ENCODE measurements at regions not wholly inside any gene's neighbourhood (a gene's known extent, or its start where the extent isn't known, plus 50 kb on each side); places are given as distances from the start of the nearest gene placed in this dataset.
"Not testable (repeated sequence)": the region's sequence is repeated elsewhere in the genome, so short reads cannot be mapped to it uniquely, and the experiment has no call there.

DNA sequence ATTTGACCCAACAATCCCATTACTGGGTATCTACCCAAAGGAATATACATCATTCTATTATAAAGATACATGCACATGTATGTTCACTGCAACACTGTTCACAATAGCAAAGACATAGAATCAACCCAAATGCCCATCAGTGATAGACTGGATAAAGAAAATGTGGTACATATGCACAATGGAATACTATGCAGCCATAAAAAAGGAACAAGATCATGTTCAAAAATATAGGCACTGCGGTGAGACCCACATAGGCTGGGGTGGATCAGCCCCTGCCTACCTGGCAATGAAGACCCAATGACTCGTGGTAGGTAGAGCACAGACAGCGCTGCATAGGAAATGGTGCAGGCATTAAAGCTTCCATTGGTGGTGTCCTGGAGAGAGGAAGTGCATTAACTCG, 88.6 kb upstream of the NFIL3 start:
- not testable (repeated sequence) for DNase-seq; H3K4me3 Mint-ChIP-seq; H3K9me3 Mint-ChIP-seq; H3K4me1 Mint-ChIP-seq (ENCODE audit: low read depth); ATAC-seq (replicated peaks in 1 of 2); H3K36me3 Mint-ChIP-seq (ENCODE audit: insufficient read depth in 2 of 2); H3K27ac Mint-ChIP-seq
- peaks cover 28% of the 10 kb centered on the region for H3K27me3 Mint-ChIP-seq (ENCODE audit: low read depth)

DNA sequence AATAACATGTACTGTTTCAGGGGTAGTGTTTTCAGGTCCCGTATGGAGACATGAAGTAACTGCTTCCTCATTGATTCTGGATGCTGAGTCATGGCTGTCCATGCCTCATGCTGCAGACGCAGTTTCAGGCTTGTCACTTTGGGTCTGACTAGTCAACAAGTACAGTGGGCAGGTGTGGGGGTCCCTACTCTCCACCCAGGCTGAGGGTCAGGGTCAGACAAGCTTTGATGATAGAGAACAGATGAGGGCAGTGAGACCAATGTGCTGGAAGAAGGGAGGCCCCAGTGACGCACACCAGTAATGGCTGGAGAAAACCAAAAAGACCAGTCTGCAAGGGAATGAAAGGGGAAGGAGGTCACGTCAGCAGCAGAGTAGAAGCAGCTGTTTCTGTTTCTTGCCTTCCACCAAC, 80.0 kb upstream of the NFIL3 start:
- H3K9me3 Mint-ChIP-seq: no peaks in the 10 kb centered on the region
- H3K27me3 Mint-ChIP-seq (ENCODE audit: low read depth): peaks cover 17% of the 10 kb centered on the region
- ATAC-seq (replicated peaks in 1 of 2) (peak in 1 of 2 donors; percentile 21), DNase-seq (no peak)
- H3K27ac Mint-ChIP-seq: no peak overlapping the region
- H3K4me1 Mint-ChIP-seq (ENCODE audit: low read depth): peaks cover 8% of the 10 kb centered on the region
- H3K36me3 Mint-ChIP-seq (ENCODE audit: insufficient read depth in 2 of 2): no peaks in the 10 kb centered on the region
- no peak overlapping the region for H3K4me3 Mint-ChIP-seq

DNA sequence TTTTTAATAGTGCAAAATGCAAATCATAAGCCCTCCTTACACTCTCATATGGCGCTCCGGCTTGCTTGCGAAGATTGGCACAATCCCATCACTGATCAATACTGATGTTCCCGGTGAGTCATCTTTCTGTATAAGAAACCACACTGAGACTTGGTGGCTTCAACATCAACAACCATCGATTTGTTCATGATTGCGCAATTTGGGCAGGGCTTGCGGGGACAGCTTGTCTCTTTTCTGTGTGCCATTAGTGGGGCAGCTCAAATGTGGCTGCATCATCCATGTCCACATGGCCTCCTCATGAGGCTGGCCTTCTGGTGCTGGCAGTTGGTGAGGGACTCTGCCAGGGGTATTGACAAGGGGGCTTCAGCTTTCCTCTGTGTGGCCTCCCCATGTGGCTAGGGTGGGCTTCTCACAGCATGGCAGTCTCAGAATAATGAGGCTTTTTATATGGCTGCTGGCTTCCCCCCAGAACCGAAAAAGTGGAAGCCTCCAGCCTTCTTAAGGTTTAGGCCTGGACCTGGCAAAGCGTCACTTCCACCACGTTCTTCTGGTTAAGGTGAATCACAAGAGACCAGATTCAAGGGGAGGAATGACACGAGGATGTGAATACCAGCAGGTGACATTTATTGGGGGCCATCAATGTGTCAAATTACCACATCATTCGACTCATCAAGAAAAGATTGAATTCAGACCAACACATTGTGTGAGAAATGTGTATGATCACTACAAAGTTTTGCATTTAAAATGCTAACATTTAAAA, 79.5 kb upstream of the NFIL3 start:
- peak in 1 of 2 donors; percentile 26 for ATAC-seq (replicated peaks in 1 of 2)
- no peaks in the 10 kb centered on the region for H3K9me3 Mint-ChIP-seq

DNA sequence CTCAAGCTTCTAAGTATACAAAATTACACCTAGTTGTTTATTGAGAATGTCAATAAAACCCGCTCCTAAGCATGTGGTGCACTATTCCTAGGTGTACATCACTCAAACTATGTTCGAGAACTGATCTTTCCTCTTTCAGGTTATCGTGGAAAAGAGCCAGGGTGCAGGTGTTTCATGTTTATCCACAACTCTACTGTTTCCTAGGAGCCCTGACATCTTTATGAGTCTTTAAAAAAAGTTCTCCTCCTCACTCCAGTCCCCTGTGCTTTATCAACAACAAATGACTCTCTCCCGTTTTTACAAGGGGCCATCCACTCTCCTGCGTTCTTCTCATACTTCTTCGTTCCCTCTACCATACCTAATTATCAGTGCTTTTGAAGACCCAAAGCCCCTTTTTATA, 78.8 kb upstream of the NFIL3 start:
- ATAC-seq (replicated peaks in 1 of 2) (no peak), DNase-seq (no peak)
- Mint-ChIP-seq H3K27ac (no peak overlapping the region), H3K27me3 (ENCODE audit: low read depth) (peaks cover 17% of the 10 kb centered on the region), H3K4me1 (ENCODE audit: low read depth) (peaks cover 8% of the 10 kb centered on the region), H3K9me3 (no peaks in the 10 kb centered on the region), H3K36me3 (ENCODE audit: insufficient read depth in 2 of 2) (no peaks in the 10 kb centered on the region), H3K4me3 (no peak overlapping the region)

More for the DNA sequence above, 79.5 kb upstream of the NFIL3 start:
- Mint-ChIP-seq H3K4me3 (no peak overlapping the region), H3K27ac (no peak overlapping the region), H3K4me1 (ENCODE audit: low read depth) (peaks cover 8% of the 10 kb centered on the region), H3K27me3 (ENCODE audit: low read depth) (peaks cover 17% of the 10 kb centered on the region), H3K36me3 (ENCODE audit: insufficient read depth in 2 of 2) (no peaks in the 10 kb centered on the region)
- DNase-seq: no peak

DNA sequence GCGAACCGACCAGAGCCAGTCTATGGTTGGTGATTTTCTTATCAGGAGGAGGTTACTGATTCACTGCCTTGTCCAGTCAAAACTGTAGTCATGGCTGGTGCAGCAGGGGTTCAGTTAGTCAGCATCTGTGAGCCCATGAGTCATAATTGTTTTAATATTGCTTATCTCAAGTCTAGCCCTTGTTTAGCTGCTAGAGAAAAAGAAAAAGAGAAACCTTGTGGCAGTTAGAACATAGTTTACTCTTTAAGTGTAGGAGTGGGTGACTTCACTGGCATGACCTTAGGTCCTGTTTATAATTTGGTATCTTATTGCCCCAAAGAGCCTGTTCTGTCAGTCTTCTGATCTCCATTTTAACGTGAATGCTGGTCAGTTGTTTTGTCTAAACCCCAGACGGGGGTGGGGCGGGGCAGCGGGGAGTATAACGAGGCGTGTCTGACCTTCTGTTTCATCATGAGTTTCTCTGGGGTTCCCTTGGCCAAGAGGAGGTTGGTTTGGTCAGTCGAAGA, 76.9 kb upstream of the NFIL3 start:
- no peak overlapping the region for H3K4me3 Mint-ChIP-seq
- peaks cover 25% of the 10 kb centered on the region for H3K27me3 Mint-ChIP-seq (ENCODE audit: low read depth)
- H3K4me1 Mint-ChIP-seq (ENCODE audit: low read depth): peaks cover 8% of the 10 kb centered on the region
- H3K36me3 Mint-ChIP-seq (ENCODE audit: insufficient read depth in 2 of 2): no peaks in the 10 kb centered on the region
- DNase-seq: peak; percentile 44 to 55
- ATAC-seq (replicated peaks in 1 of 2): peak; percentile 92 to 93
- H3K9me3 Mint-ChIP-seq: no peaks in the 10 kb centered on the region
- H3K27ac Mint-ChIP-seq: no peak overlapping the region

DNA sequence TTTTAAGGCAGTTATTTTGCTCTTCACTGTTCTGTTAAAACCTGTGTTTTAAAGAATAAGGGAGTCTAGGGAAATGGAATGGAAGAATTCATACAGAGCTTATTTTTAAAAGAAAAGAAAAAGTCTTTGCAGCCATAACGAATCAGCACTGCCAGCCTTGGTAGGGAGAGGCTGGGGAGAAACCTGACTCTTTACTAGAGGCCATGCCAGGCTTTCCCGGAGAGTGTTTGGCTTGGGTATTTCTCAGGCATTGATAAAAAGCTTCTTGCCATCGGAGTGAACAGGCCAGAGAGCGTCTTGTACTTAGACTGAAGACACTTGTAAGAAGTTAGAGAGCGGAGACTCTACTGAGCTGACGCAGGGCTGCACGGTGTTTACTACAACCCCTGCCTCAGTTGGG, 72.7 kb upstream of the NFIL3 start:
- peaks cover 44% of the 10 kb centered on the region for H3K27me3 Mint-ChIP-seq (ENCODE audit: low read depth)
- no peak overlapping the region for H3K27ac Mint-ChIP-seq
- DNase-seq (no peak), ATAC-seq (replicated peaks in 1 of 2) (no peak)
- no peak overlapping the region for H3K4me3 Mint-ChIP-seq
- no peaks in the 10 kb centered on the region for H3K36me3 Mint-ChIP-seq (ENCODE audit: insufficient read depth in 2 of 2)
- H3K4me1 Mint-ChIP-seq (ENCODE audit: low read depth): peaks cover 8% of the 10 kb centered on the region
- H3K9me3 Mint-ChIP-seq: peaks cover 0 to 5% of the 10 kb centered on the region in 2 donors

DNA sequence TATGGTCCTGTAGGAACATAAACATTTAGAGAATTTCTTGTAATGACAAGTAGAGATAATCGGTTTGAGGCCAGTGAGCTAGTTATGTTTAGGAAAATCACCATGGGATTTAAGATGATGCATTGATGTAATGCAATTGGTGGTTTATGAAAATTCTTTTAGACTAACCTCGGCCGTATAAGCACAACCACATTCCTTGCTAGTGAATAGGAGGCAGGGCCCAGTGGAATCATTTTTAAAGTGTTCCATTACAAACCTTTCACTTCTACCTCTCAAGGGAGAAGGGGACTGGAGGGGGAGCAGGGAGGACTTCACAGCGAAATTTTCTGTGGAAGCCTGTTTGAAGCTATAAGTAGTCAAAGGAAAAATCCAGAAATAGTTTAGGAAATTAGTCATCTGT, 71.8 kb upstream of the NFIL3 start:
- H3K36me3 Mint-ChIP-seq (ENCODE audit: insufficient read depth in 2 of 2): no peaks in the 10 kb centered on the region
- H3K27me3 Mint-ChIP-seq (ENCODE audit: low read depth): peaks cover 42% of the 10 kb centered on the region
- H3K27ac Mint-ChIP-seq: no peak overlapping the region
- DNase-seq (no peak), ATAC-seq (replicated peaks in 1 of 2) (no peak)
- H3K4me1 Mint-ChIP-seq (ENCODE audit: low read depth): peaks cover 3% of the 10 kb centered on the region
- peaks cover 0 to 5% of the 10 kb centered on the region in 2 donors for H3K9me3 Mint-ChIP-seq
- H3K4me3 Mint-ChIP-seq: no peak overlapping the region

DNA sequence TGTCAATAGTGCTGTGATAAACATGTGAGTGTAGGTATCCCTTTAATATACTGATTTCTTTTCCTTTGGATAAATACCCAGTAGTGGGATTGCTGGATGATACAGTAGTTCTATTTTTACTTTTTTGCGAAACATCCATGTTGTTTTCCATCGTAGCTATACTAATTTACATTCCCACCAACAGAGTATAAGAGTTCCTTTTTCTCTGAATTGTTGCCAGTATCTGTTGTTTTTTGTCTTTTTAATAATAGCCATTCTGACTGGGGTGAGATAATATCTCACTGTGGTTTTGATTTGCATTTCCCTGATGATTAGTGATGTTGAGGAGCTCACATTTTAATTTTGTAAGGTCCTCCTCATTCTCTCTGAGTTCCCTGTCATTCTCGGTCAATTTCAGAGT, 71.1 kb upstream of the NFIL3 start:
- peaks cover 0 to 5% of the 10 kb centered on the region in 2 donors for H3K9me3 Mint-ChIP-seq
- H3K36me3 Mint-ChIP-seq (ENCODE audit: insufficient read depth in 2 of 2): no peaks in the 10 kb centered on the region
- no peak for ATAC-seq (replicated peaks in 1 of 2)
- no peak for DNase-seq
- peaks cover 42% of the 10 kb centered on the region for H3K27me3 Mint-ChIP-seq (ENCODE audit: low read depth)
- H3K27ac Mint-ChIP-seq: no peak overlapping the region
- H3K4me3 Mint-ChIP-seq: no peak overlapping the region
- H3K4me1 Mint-ChIP-seq (ENCODE audit: low read depth): no peaks in the 10 kb centered on the region

DNA sequence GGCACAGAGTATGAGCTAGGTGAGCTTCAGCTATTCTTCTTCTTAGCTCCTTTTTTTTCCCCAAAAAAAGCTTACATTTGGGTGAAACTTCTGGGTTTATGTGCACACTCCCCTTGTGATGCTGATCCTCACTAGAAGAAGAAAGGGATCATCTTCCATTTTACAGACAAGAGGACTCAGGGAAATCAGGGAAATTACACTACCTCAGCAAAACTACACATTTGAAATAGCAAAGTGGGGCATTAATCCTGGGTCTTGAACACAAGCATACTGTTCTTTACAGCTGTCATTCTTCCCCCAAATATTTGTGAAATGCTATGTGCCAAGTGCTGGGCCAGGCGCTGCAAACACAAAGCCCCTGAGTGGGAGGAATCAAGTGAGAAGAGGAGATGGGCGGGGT, 68.6 kb upstream of the NFIL3 start:
- ATAC-seq (replicated peaks in 1 of 2) (no peak), DNase-seq (no peak)
- H3K36me3 Mint-ChIP-seq (ENCODE audit: insufficient read depth in 2 of 2): no peaks in the 10 kb centered on the region
- H3K27ac Mint-ChIP-seq: no peak overlapping the region
- no peaks in the 10 kb centered on the region for H3K4me1 Mint-ChIP-seq (ENCODE audit: low read depth)
- no peak overlapping the region for H3K4me3 Mint-ChIP-seq
- peaks cover 0 to 5% of the 10 kb centered on the region in 2 donors for H3K9me3 Mint-ChIP-seq
- H3K27me3 Mint-ChIP-seq (ENCODE audit: low read depth): peaks cover 59% of the 10 kb centered on the region

DNA sequence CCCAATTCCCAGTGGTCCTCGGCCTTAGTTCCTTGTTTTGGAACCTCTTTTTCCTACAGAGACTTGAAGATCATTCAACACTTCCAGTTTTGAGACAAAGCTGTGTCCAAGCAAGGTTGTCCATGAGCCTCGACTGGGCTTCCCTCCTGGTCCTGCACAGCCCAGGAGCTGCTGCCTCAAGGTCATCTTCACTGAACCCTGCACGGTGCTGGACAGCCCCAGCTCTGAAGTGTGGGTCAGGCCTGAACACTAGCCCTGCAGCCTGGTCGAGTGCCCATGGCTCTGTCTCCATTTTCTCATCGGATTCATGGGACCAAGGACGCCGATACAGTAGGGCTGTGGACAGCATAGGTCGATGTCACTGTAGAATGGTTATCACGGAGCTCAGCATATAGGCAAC, 68.0 kb upstream of the NFIL3 start:
- peaks cover 0 to 5% of the 10 kb centered on the region in 2 donors for H3K9me3 Mint-ChIP-seq
- H3K27ac Mint-ChIP-seq: no peak overlapping the region
- no peaks in the 10 kb centered on the region for H3K36me3 Mint-ChIP-seq (ENCODE audit: insufficient read depth in 2 of 2)
- DNase-seq (no peak), ATAC-seq (replicated peaks in 1 of 2) (no peak)
- no peaks in the 10 kb centered on the region for H3K4me1 Mint-ChIP-seq (ENCODE audit: low read depth)
- H3K4me3 Mint-ChIP-seq: no peak overlapping the region
- peaks cover 58% of the 10 kb centered on the region for H3K27me3 Mint-ChIP-seq (ENCODE audit: low read depth)

DNA sequence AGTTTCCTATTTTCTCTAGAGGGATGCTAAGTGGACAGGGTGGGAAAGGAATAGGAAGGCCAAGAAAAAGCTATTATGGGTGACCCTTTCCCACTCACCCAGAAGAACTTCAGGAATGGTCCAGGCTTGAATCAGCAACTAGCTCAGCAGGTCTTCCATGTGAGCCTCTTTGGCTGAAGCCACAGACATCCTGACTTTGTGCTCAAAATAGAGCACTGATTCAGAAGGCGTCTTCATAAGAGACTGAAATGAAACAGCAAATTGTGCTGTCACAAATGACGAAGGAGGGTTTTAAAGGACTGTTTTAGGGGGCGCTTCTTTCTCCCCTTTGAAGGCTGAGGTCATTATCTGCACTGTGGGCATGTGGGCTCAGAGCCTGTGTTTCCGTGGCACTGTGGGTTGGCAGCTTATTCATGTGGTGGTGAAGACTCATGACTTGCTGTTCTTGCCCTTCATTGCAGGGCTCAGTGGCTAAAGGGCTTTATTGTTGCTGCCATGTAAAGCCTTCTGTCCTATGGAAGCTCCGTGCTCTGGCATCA, 65.8 kb upstream of the NFIL3 start:
- DNase-seq: peak; percentile 28 to 41
- H3K27me3 Mint-ChIP-seq (ENCODE audit: low read depth): peaks cover 44% of the 10 kb centered on the region
- H3K9me3 Mint-ChIP-seq: peaks cover 0 to 2% of the 10 kb centered on the region in 2 donors
- H3K4me1 Mint-ChIP-seq (ENCODE audit: low read depth): no peaks in the 10 kb centered on the region
- ATAC-seq (replicated peaks in 1 of 2): peak; percentile 82 to 90
- H3K36me3 Mint-ChIP-seq (ENCODE audit: insufficient read depth in 2 of 2): no peaks in the 10 kb centered on the region
- no peak overlapping the region for H3K27ac Mint-ChIP-seq
- H3K4me3 Mint-ChIP-seq: no peak overlapping the region

DNA sequence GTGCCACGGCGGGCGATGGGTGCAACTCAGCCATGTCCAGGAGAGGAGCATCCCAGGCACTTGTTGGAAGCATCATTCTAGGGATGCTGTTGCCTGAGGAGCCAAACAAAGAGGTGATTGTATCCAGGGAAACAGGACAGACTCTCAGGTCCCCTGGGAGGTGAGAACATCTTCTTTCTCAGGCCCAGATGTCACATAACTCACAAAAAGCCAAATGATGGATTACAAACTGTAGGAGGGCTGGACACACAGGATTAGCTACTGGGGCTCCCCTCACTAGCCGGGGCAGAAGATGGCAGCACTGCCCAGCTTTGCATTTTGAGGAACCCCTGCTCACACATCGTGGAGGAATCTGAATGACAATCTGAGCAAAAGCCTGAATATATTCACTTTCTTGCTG, 64.7 kb upstream of the NFIL3 start:
- ATAC-seq (replicated peaks in 1 of 2): no peak
- H3K4me1 Mint-ChIP-seq (ENCODE audit: low read depth): no peaks in the 10 kb centered on the region
- H3K4me3 Mint-ChIP-seq: no peak overlapping the region
- no peaks in the 10 kb centered on the region for H3K9me3 Mint-ChIP-seq
- H3K27ac Mint-ChIP-seq: no peak overlapping the region
- no peak for DNase-seq
- H3K36me3 Mint-ChIP-seq (ENCODE audit: insufficient read depth in 2 of 2): no peaks in the 10 kb centered on the region
- peaks cover 38% of the 10 kb centered on the region for H3K27me3 Mint-ChIP-seq (ENCODE audit: low read depth)

DNA sequence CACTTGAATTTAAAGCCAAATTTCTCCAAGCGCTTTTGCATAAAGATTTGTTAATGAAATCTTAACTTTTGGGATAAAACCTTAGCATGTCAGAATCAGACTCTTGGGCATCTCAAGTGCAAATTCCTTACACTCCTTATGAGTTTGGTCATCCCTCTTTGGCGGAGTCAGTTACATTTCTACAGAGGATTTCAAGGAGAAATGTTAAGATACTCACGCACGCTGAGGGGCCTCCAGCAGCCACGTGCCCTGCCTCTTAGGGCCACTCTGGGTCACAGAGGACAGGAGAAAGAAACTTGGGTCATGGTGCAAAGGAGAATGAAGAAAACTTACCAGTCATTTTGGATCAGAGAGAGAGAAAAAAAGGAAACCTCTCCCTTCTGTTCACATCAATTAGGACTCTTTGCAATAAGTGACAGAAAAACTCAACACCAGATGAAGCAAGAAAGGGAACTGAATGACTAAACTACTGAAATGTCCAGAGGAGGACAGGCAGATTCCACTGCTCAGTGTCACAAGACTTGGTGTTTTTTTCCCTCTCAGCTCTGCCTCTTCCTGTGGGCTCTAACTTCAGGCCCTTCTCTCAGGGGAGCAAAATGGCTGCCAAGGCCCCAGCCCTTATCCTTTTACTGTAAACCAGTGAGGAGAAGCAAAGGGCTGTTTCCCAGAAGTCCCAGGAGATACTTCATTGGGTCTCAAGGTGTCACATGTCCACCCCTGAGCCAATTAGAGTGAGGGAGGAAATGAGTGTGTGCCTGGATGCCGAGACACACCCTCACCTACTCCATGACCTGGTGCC, 63.3 kb upstream of the NFIL3 start:
- DNase-seq: no peak
- Mint-ChIP-seq H3K4me3 (no peak overlapping the region), H3K27me3 (ENCODE audit: low read depth) (peaks cover 31% of the 10 kb centered on the region), H3K9me3 (no peaks in the 10 kb centered on the region), H3K4me1 (ENCODE audit: low read depth) (no peaks in the 10 kb centered on the region), H3K36me3 (ENCODE audit: insufficient read depth in 2 of 2) (no peaks in the 10 kb centered on the region), H3K27ac (no peak overlapping the region)
- ATAC-seq (replicated peaks in 1 of 2): no peak

All from activated T-cell treated with anti-CD3 and anti-CD28 coated beads, Interleukin-2, amount 50 U/mL, for 72 hours (primary cell).